ENCODE measurements at regions not wholly inside any gene's neighbourhood (a gene's known extent, or its start where the extent isn't known, plus 50 kb on each side); places are given as distances from the start of the nearest gene placed in this dataset.
"Not testable (repeated sequence)": the region's sequence is repeated elsewhere in the genome, so short reads cannot be mapped to it uniquely, and the experiment has no call there.

- no peak for DNase-seq (ENCODE audit: low spot score)
Observed at GRCh38 chr20:52049001-52049731, 142.4 kb downstream of the ZFP64 start.

- no peak for DNase-seq (ENCODE audit: low spot score)
Observed at GRCh38 chr20:52047811-52048764, 143.5 kb downstream of the ZFP64 start.

GRCh38 chr20:52041966-52042365, 149.6 kb downstream of the ZFP64 start:
- DNase-seq (ENCODE audit: low spot score): no peak

- no peak for DNase-seq (ENCODE audit: low spot score)
Observed at GRCh38 chr20:52039790-52040189, 151.8 kb downstream of the ZFP64 start.

GRCh38 chr20:52038632-52039031, 152.9 kb downstream of the ZFP64 start:
- DNase-seq (ENCODE audit: low spot score): not testable (repeated sequence)

GRCh38 chr20:52037370-52037769, 154.2 kb downstream of the ZFP64 start:
- no peak for DNase-seq (ENCODE audit: low spot score)

- no peak for DNase-seq (ENCODE audit: low spot score)
Observed at GRCh38 chr20:52035977-52036376, 155.6 kb downstream of the ZFP64 start.

GRCh38 chr20:52035498-52035897, 156.1 kb downstream of the ZFP64 start:
- DNase-seq (ENCODE audit: low spot score): no peak

- DNase-seq (ENCODE audit: low spot score): no peak
Observed at GRCh38 chr20:52034581-52034980, 157.0 kb downstream of the ZFP64 start.

- no peak for DNase-seq (ENCODE audit: low spot score)
Observed at GRCh38 chr20:52033313-52033712, 158.3 kb downstream of the ZFP64 start.

GRCh38 chr20:52032304-52032683, 159.3 kb downstream of the ZFP64 start:
- DNase-seq (ENCODE audit: low spot score): not testable (repeated sequence)

GRCh38 chr20:52031563-52032303, 159.8 kb downstream of the ZFP64 start:
- DNase-seq (ENCODE audit: low spot score): no peak

GRCh38 chr20:52031206-52031562, 160.4 kb downstream of the ZFP64 start:
- DNase-seq (ENCODE audit: low spot score): no peak

- DNase-seq (ENCODE audit: low spot score): not testable (repeated sequence)
Observed at GRCh38 chr20:52029129-52029528, 162.4 kb downstream of the ZFP64 start.

GRCh38 chr20:52025938-52026337, 165.6 kb downstream of the ZFP64 start:
- no peak for DNase-seq (ENCODE audit: low spot score)

GRCh38 chr20:52019313-52019712, 172.3 kb downstream of the ZFP64 start:
- DNase-seq (ENCODE audit: low spot score): no peak

- no peak for DNase-seq (ENCODE audit: low spot score)
Observed at GRCh38 chr20:52017669-52018317, 173.8 kb downstream of the ZFP64 start.

GRCh38 chr20:52016022-52016421, 175.6 kb downstream of the ZFP64 start:
- no peak for DNase-seq (ENCODE audit: low spot score)

GRCh38 chr20:52015155-52015554, 176.4 kb downstream of the ZFP64 start:
- no peak for DNase-seq (ENCODE audit: low spot score)

GRCh38 chr20:52012079-52012478, 179.5 kb downstream of the ZFP64 start:
- DNase-seq (ENCODE audit: low spot score): no peak

GRCh38 chr20:52011093-52011492, 180.5 kb downstream of the ZFP64 start:
- no peak for DNase-seq (ENCODE audit: low spot score)

- DNase-seq (ENCODE audit: low spot score): no peak
Observed at GRCh38 chr20:52010541-52010940, 181.0 kb downstream of the ZFP64 start.
